Astrocyte (in vitro differentiated cells and primary cell): ENCODE measurements at regions not wholly inside any gene's neighbourhood (a gene's known extent, or its start where the extent isn't known, plus 50 kb on each side); places are given as distances from the start of the nearest gene placed in this dataset.

Experiments used
- DNase-seq: peaks from one replicate; pipeline ENCODE4 v3.0.0-alpha.2; 2010; ENCODE audit warnings: low read depth
- FAIRE-seq: peaks from 2 replicates; lab custom pipeline; 2011; peaks lifted over from hg19 to GRCh38; lab: Jason Lieb, UNC
- H2AFZ ChIP-seq: 2 replicates; pipeline ENCODE4 v1.6.0; 2012; ENCODE audit warnings: low read depth, low read length, inconsistent platforms
- H3K27ac ChIP-seq: 2 replicates; pipeline ENCODE4 v1.5.1; 2011; ENCODE audit warnings: low read depth, low read length, inconsistent platforms
- H3K27me3 ChIP-seq: 2 replicates; pipeline ENCODE4 v1.6.0; 2011; ENCODE audit warnings: low read length, inconsistent platforms; ENCODE audit not compliant: insufficient read depth
- H3K36me3 ChIP-seq: 2 replicates; pipeline ENCODE4 v1.5.1; 2011; ENCODE audit warnings: low read length, inconsistent platforms; ENCODE audit not compliant: insufficient read depth
- H3K4me1 ChIP-seq: 2 replicates; pipeline ENCODE4 v1.5.1; 2011; ENCODE audit warnings: low read length, inconsistent platforms; ENCODE audit not compliant: insufficient read depth
- H3K4me2 ChIP-seq: 2 replicates; pipeline ENCODE4 v1.6.0; 2012; ENCODE audit warnings: low read length, inconsistent platforms
- H3K4me3 ChIP-seq: 2 replicates; pipeline ENCODE4 v1.5.1; 2011; ENCODE audit warnings: low read depth, mild to moderate bottlenecking, low read length, inconsistent platforms; ENCODE audit not compliant: insufficient read depth
- H3K79me2 ChIP-seq: 2 replicates; pipeline ENCODE4 v1.6.0; 2012; ENCODE audit warnings: mild to moderate bottlenecking, low read length, inconsistent platforms; ENCODE audit not compliant: insufficient read depth
- H3K9ac ChIP-seq: 2 replicates; pipeline ENCODE4 v1.6.0; 2012; ENCODE audit warnings: mild to moderate bottlenecking, low read length, inconsistent platforms
- H3K9me3 ChIP-seq: 2 replicates; pipeline ENCODE4 v1.5.1; 2012; ENCODE audit warnings: low read depth, mild to moderate bottlenecking, low read length, inconsistent platforms; ENCODE audit not compliant: insufficient read depth
- H4K20me1 ChIP-seq: 2 replicates; pipeline ENCODE4 v1.6.0; 2012; ENCODE audit warnings: low read length, inconsistent platforms; ENCODE audit not compliant: insufficient read depth
- H3K27ac Mint-ChIP-seq: one replicate; pipeline ENCODE4 v1.8.0; 2021; ENCODE audit warnings: mild to moderate bottlenecking, mixed read lengths; ENCODE audit not compliant: unreplicated experiment
- H3K27me3 Mint-ChIP-seq: one replicate; pipeline ENCODE4 v1.8.0; 2021; ENCODE audit warnings: low read depth, mixed read lengths; ENCODE audit not compliant: unreplicated experiment
- H3K36me3 Mint-ChIP-seq: one replicate; pipeline ENCODE4 v1.8.0; 2021; ENCODE audit warnings: low read depth, mixed read lengths; ENCODE audit not compliant: unreplicated experiment
- H3K4me1 Mint-ChIP-seq: one replicate; pipeline ENCODE4 v1.8.0; 2021; ENCODE audit warnings: low read depth, mixed read lengths; ENCODE audit not compliant: unreplicated experiment
- H3K4me3 Mint-ChIP-seq: one replicate; pipeline ENCODE4 v1.8.0; 2021; ENCODE audit warnings: mild to moderate bottlenecking, moderate library complexity, mixed read lengths; ENCODE audit not compliant: unreplicated experiment
- H3K9me3 Mint-ChIP-seq: one replicate; pipeline ENCODE4 v1.8.0; 2021; ENCODE audit warnings: mild to moderate bottlenecking, mixed read lengths; ENCODE audit not compliant: unreplicated experiment
- CTCF ChIP-seq: IDR thresholded peaks from 2 replicates; pipeline ENCODE4 v1.5.1; 2011; ENCODE audit warnings: low read depth, mild to moderate bottlenecking, inconsistent platforms, low read length, moderate library complexity; ENCODE audit not compliant: insufficient read depth
- EZH2 ChIP-seq: IDR thresholded peaks from 2 replicates; pipeline ENCODE4 v1.6.1; 2012; ENCODE audit warnings: mild to moderate bottlenecking, low read length, inconsistent platforms; ENCODE audit not compliant: insufficient read depth

GRCh38 chr5:63408984-63409383 is 553.3 kb downstream of the HTR1A start:
- Mint-ChIP-seq H3K9me3 (no peaks in the 10 kb centered on the region), H3K4me3 (no peak overlapping the region), H3K36me3 (no peaks in the 10 kb centered on the region), H3K27ac (no peak overlapping the region), H3K27me3 (no peaks in the 10 kb centered on the region), H3K4me1 (no peaks in the 10 kb centered on the region)
- Histone ChIP-seq H4K20me1 (no peaks in the 10 kb centered on the region), H3K27me3 (no peaks in the 10 kb centered on the region), H3K4me2 (no peak overlapping the region), H3K9ac (no peak overlapping the region), H3K4me3 (no peak overlapping the region), H3K79me2 (no peaks in the 10 kb centered on the region), H3K9me3 (no peaks in the 10 kb centered on the region), H2AFZ (no peak overlapping the region), H3K36me3 (no peaks in the 10 kb centered on the region), H3K27ac (no peak overlapping the region), H3K4me1 (no peaks in the 10 kb centered on the region)
- no peak for DNase-seq
- FAIRE-seq = no peak
- TF ChIP-seq EZH2 = no peak
- TF ChIP-seq CTCF = no peak

GRCh38 chr5:63401436-63402046 is 560.7 kb downstream of the HTR1A start:
- H3K9me3 ChIP-seq = no peaks in the 10 kb centered on the region
- DNase-seq (peak; percentile 4), FAIRE-seq (peak; percentile 23)
- H2AFZ ChIP-seq = no peak overlapping the region
- Mint-ChIP-seq H3K27ac (no peak overlapping the region), H3K9me3 (no peaks in the 10 kb centered on the region), H3K27me3 (no peaks in the 10 kb centered on the region), H3K36me3 (no peaks in the 10 kb centered on the region), H3K4me1 (no peaks in the 10 kb centered on the region), H3K4me3 (no peak overlapping the region)
- H3K27me3 ChIP-seq = no peaks in the 10 kb centered on the region
- no peaks in the 10 kb centered on the region for H3K4me1 ChIP-seq
- H3K9ac ChIP-seq = no peak overlapping the region
- no peak overlapping the region for H3K27ac ChIP-seq
- TF ChIP-seq EZH2 (no peak), CTCF (peak; percentile 80)
- no peaks in the 10 kb centered on the region for H3K36me3 ChIP-seq
- H3K4me2 ChIP-seq = no peak overlapping the region
- H3K4me3 ChIP-seq = no peak overlapping the region
- H3K79me2 ChIP-seq = no peaks in the 10 kb centered on the region
- H4K20me1 ChIP-seq = no peaks in the 10 kb centered on the region

- H3K4me2 ChIP-seq = no peak overlapping the region
- no peaks in the 10 kb centered on the region for H3K4me1 ChIP-seq
- no peaks in the 10 kb centered on the region for H3K36me3 ChIP-seq
- H3K4me1 Mint-ChIP-seq = no peaks in the 10 kb centered on the region
- no peak overlapping the region for H2AFZ ChIP-seq
- TF ChIP-seq EZH2 = no peak
- TF ChIP-seq CTCF = no peak
- H3K27ac ChIP-seq = no peak overlapping the region
- H3K9me3 ChIP-seq = no peaks in the 10 kb centered on the region
- no peak overlapping the region for H3K27ac Mint-ChIP-seq
- no peak overlapping the region for H3K9ac ChIP-seq
- no peaks in the 10 kb centered on the region for H3K79me2 ChIP-seq
- no peaks in the 10 kb centered on the region for H3K27me3 Mint-ChIP-seq
- H3K36me3 Mint-ChIP-seq = no peaks in the 10 kb centered on the region
- H3K27me3 ChIP-seq = no peaks in the 10 kb centered on the region
- DNase-seq (no peak), FAIRE-seq (no peak)
- no peaks in the 10 kb centered on the region for H3K9me3 Mint-ChIP-seq
- no peak overlapping the region for H3K4me3 Mint-ChIP-seq
- no peaks in the 10 kb centered on the region for H4K20me1 ChIP-seq
- no peak overlapping the region for H3K4me3 ChIP-seq
These were observed 562.2 kb downstream of the HTR1A start for GRCh38 chr5:63400079-63400478.
